GM04503 (cell line): ENCODE measurements at regions not wholly inside any gene's neighbourhood (a gene's known extent, or its start where the extent isn't known, plus 50 kb on each side); places are given as distances from the start of the nearest gene placed in this dataset.
"Not testable (repeated sequence)": the region's sequence is repeated elsewhere in the genome, so short reads cannot be mapped to it uniquely, and the experiment has no call there.

ENCODE experiments used
- DNase-seq: peaks from one replicate; pipeline ENCODE4 v3.0.0-alpha.2; 2012; ENCODE audit warnings: low read depth

DNA sequence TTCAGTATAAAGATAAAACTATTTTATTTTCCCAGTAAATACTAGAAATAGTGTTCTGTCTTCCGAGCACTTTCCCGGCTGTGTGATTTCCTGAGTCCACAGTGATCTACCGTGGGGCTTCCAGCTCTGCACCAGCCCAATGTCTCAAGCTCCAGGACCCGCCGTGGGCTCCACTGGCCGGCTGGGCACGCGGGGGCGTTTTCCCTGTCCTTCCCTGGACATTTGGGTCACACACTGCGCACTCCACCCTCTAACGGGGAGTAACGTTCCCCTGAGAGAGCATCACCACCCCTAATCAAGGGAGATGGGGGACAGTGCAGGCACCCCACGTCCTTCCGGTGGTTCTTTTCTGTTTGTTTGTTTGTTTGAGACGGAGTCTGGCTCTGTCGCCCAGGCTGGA, 844.6 kb upstream of the FRG1 start:
- no peak for DNase-seq

DNA sequence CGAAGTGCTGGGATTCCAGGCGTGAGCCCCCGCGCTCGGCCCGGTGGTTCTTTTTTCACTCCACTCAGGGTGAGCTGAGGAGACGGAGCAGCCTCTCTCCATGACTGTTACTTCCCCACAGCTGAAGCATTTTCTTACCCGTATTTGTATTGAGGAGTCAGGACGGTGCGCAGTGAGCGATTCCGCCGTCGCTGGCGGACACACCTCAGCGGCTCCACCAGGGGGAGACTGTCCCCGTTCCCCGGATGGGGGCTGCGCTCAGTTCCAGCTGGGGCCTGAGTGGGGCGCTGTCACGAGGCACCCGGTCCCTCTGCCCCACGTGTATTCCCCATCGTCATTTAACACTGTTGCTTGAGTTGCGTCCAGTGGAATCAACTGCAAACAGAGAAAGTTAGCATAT, 844.0 kb upstream of the FRG1 start:
- no peak for DNase-seq

DNA sequence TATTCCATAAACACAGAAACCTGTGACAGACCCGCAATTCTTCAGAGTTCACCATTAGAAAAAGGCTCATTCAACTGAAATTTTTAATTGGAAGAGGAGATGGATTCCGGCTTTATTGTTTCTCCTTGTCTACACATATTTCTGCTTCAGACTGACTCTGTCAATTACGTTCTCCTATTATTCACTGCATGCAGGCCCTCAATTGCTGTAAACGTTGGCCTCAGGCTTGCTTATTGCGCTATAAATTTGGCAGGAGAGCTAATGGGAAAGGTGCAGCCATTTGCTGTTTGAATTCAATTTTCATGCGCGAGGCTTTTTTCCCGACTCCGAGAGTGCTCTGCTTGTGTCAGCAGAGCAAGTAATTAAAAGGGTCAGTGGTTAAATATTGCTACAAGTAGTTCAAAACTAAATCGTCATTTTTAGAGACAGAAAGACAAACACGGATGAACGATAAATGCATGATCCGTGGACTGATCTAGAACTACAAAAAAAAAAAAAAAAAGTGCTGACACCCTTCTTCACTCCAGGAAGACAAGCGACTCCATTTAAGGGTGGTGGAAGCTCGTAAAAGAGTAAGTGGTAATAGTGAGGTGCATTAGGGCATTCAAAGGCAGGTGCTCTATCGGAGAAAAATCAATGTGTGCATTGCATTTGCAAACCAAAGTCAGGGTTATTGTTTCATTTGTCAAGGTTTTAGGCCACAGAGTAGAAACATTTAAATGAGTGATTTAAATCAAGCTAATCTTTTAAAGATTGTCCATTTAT, 841.6 kb upstream of the FRG1 start:
- no peak for DNase-seq

DNA sequence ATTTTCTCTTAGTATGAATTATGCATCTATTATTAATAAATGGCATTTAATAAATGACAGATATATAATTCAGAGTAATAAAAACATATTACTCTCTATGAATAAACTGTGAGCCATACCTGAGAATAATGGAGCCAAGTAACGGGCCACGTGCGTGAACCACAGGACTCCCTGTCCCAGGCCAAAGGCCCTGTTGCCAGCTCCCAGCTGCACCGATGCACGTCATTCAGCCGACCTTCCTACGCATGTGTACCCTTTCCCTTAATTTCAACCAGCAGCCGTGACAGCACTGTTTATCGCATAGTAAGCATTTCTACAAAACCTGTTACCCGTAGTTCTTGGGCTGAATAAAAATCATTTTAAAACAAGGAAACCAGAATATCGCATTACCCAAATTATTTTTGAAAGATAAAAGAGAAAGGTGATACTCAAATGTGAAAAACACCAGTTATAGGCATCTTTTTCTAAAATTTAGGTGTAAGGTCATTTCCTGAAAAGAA, 827.2 kb upstream of the FRG1 start:
- DNase-seq = no peak

DNA sequence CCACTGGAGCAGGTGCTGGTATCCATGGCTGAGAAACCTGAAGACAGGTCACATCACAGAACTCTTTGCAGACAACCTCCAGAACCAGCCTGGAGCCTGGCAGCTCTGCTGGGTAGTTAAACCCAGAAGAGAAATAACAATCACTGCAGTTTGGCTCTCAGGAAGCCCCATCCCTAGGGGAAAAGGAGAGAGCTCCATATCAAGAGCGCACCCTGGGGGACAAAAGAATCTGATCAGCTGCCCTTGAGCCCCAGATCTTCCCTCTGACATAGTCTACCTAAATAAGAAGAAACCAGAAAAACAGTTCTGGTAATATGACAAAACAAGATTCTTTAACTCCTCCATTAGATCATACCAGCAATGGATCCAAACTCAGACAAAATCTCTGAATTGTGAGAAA, 823.2 kb upstream of the FRG1 start:
- DNase-seq = no peak

DNA sequence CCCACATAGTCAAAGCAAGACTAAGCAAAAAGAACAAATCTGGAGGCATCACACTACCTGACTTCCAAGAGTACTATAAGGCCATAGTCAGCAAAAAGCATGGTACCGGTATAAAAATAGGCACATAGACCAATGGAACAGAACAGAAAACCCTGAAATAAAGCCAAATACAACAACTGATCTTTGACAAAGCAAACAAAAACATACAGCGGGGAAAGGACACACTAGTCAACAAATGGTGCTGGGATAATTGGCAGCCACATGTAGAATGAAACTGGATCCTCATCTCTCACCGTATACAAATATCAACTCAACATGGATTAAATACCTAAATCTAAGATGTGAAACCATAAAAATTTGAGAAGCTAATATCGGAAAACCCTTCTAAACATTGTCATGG, 819.3 kb upstream of the FRG1 start:
- DNase-seq = no peak

DNA sequence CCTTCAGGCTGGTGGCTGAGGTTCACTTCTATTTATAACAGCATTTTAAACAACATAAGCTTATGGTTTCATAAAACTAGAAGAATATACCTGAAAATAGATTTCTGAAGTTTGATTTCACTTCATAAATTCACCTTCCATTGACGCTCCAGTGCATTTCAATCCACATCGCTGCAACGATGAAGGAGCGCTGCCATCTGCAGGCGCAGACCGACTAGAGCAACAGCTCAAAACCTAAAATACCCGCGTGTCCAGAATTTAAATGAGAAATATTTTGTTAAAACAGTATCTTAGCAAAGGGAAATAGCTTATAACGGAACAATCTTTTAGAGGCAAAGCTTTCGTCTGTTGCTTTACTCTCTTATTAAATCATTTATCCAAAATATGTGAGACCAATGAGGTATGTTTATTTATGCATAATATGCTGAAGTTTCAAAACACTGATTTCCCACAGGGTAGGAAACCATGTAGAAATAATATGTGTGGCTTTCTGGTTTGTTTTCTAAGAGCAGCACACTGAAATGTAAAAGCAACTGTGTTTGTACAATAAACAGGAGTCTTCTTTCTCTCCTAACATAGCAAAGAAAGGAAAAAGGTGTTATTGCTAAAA, 816.4 kb upstream of the FRG1 start:
- peak; percentile 1 for DNase-seq

DNA sequence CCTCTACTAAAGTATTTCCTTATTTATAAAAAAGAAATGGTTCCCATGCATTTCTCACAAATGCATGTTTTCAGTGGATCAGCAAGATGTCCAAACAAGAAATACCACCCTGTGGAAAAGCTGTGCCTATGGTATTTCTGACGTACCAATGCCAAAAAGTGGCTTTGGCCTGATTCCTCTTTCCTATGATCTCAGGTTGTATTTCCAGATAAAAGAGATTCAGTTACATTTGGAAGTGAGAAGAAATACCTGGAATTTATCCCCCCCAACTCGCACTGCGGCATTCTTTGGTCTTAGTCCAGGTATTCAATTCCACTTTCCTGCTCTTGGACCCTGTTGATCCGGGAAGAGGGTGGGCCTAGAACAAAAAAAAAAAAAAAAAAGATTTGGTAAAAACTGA, 815.9 kb upstream of the FRG1 start:
- DNase-seq = no peak

DNA sequence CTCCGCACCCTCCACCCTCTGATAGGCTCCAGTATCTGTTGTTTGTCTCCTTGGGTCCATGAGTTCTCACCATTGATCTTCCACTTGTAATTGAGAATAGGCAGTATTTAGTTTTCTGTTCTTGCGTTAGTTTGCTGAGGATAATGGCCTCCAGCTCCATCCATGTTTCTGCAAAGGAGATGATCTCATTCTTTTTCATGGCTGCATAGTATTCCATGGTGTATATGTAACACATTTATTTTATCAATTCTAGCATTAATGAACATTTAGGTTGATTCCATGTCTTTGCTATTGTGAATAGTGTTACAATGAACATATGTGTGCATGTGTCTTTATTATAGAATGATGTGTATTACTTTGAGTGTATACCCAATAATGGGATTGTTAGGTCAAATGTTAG, 814.6 kb upstream of the FRG1 start:
- no peak for DNase-seq

DNA sequence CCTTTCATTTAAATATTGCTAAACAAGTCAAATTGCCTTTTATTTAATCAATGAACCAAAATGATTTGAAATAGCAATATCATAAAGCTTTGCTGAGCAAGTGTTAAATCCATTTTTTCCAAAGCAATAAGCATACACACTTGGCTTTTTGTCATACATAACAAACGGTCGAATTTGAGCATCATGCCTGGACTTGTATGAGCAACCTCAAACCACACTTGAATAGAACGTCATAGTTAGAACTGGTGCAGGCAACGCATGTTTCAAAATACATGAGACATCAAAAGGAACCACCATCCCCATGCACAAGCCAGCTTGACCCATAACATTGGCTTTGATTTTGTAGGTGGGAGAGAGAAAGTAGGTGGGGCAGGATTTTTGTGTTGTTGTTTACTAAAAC, 812.3 kb upstream of the FRG1 start:
- no peak for DNase-seq

DNA sequence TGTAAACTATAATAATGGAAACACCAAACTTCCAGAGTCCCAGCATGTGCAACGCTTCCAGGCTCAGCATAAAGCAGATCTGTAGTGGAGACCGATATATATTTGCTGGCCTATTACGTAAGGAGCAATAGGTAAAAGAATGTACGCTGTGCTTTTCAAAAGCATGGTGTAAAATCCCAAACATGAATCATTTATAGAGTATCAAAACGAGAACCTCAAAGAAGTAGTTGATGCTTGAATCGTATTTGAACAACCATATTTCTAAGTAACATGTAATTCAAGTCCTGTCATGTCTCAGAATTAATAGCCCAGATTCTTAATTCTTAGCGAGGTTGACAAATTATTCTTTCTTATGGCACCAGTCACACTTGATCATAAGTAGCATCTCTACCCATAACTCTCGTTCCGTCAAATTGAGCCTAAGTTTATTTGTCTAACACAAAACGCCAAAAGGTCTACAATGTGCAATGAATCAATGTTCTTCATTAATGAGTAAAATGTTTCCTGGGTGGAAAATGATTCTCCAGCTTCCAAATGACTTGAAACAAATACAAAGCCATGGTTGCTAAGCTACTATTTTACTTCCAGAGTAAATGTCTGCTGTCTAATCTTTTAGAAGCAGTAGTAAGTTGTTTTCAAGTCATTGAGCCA, 811.5 kb upstream of the FRG1 start:
- DNase-seq = no peak

DNA sequence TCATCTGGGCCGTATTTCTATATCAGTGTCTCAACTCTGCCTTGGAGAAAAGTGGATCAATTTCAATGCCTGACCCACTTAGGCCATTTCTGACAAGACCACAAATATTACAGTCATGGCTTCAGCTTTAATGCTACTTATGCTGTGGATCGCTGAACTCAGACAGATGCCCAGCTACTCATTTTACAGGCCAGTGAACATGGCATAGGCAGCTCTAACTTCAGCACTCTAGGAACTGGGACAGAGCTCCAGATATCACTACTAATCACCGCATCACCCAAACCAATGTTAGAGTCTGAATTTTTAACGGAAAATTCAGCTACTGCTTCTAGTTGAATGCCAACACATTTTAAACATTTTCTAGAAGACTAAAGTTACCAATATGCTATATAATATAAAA, 809.6 kb upstream of the FRG1 start:
- DNase-seq = no peak

DNA sequence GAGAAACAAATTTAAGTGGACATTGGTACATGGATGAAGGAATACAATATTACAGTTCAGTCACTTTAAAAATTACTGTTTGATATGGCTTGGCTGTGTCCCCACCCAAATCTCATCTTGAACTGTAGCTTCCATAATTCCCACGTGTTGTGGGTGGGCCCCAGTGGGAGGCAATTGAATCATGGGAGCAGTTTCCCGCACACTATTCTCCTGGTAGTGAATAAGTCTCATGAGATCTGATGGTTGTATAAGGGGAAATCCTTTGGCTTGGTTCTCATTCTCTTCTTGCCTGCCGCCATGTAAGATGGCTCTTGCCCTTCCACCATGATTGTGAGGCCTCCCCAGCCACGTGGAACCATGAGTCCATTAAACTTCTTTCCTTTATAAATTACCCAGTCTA, 804.2 kb upstream of the FRG1 start:
- no peak for DNase-seq

DNA sequence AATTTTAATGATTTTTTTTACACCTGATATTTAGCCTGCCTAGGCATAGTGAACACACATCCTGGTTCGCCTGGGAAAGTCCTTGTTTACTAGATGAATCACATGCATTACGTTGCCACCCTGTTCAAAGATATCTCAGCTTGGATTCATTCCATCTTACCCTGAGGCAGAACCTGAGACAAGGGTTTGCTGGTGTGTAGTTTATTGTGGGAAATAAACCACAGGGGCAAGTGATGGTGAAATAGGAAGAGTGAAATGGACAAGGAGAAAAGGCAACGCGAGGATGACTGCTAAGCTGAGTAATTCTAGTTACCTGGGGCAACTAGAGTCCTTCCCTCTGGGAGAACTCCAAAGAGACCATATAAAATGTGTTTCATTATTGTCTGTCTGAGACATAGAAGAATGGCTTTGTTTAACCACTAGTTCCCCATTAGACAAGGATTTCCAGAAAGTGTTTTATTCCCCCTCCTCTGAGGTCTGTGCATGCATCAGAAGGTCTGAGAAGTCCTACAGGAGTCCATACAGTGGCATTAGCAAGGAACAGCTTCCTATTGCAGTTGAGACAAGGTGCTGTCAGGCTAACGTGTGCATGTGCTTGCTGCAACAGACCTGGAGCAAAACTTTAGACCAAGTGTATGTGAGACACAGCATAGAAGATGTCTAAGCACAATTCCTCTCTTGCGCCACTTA, 797.3 kb upstream of the FRG1 start:
- DNase-seq = no peak

DNA sequence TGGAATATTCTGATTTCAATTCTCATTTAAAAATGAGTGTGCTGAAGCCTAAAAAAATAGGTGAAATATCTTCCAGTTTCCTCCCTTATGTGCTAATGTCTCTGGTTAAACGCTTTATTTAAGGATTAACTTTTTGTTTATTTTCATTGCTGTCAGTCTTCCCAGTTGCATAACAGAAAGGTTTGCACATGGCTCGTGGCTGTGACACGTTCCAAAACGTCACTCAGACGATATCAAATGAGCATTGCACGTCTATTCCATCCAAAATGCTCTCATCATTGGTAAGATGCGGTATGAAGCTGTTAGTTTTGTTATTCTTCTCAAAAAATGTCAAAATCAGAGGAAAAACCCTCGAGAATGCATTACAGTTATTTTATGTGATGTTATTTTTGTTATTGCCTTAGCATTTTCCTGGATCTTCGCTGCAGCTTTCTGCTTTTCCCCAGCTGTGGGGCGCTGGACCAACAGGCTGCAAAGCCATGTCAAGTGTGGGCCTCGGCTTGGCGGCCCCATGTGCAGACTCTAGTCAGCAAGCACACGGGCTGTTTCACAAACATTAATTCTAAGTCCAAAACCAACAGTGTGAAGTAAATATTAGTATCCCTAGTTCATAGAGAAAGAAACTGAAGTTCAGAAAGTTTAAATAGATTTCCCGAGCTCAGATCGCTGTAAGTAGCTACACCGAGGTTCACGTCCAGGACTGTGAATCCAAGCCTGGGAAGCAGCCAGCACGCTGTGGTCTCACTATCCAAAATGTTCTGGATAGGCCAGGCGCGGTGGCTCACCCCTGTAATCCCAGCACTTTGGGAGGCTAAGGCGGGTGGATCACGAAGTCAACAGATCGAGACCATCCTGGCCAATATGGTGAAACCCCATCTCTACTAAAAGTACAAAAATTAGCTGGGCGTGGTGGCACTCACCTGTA, 793.4 kb upstream of the FRG1 start:
- no peak for DNase-seq

DNA sequence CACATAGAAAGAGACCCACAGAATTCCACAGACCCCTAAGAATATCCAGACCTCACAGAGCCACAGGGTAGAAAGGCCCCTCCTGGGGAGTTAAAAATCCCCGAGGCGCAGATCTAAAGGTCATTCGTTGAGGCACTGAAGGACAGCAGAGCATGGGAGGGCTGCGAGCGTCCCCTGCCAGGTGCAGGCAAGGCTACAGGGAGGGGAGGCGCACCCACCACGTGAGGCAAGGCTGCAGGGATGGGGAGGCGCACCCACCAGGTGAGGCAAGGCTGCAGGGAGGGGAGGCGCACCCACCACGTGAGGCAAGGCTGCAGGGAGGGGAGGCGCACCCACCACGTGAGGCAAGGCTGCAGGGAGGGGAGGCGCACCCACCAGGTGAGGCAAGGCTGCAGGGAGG, 785.6 kb upstream of the FRG1 start:
- DNase-seq = not testable (repeated sequence)

DNA sequence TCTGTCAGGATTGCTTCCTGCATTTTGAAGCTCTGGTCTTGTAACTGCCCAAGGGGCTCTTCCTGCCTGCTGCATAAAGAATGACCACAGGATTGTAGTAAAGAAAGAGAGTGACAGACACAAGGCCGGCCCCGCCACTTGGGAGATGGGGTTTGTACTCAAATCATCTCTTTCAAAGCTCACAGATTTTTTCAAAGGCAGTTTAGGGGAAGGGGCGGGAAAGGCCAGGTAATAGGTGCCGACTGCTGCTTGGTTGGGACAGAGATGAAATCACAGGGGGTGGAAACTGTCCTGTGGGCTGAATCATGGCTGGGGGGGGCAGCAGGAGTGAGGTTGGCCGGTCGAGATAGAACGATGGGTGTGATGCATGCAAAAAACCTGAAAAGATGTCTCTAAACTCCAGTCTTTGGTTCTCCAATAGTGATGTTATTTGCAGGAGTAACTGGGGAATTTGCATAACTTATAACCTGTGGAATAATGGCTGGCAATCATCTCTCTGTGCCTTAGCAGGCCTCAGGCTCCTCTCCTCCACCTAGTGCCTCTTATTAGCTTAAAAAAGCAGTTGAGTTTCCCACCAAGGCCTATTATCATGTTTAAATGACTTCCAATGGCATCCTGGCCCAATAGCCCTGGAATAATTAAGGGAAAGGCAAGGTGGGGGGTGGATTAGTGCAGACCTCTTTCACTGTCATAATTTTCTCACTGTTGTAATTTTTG, 778.4 kb upstream of the FRG1 start:
- no peak for DNase-seq

DNA sequence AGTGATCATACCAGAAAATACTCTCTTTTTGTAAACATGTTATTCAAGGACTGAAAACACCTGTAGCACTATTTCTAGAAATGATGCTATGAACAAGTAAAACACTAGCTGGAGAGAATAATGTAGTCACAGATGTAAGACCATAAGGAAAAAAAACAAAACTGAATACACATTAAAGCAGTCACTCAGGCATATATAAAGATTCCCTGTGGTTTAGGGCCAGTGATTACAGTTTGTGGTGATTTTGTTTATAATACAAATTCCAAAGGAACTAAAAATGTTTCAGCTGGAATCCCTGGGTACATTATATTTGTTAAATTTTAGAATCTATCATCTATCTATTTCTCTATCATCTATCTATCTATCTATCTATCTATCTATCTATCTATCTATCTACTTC, 777.8 kb upstream of the FRG1 start:
- DNase-seq = no peak

DNA sequence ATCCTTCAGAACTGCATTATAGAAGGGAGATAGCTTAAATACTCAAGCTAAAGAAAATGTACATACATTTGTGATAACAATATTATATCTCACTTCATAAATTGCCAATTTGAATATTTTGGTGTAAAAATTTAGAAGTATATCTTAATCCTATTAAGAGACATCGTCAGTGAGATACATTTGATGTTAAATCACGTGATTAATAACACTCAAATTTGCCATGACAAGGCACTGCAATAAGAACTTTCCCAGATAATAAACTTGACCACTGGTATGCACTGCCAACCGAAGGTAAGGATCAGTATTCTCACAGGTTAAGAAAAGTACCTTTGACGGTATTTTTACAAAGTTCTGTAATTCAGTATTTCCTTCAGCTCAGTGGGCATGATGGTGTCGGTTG, 764.7 kb upstream of the FRG1 start:
- no peak for DNase-seq

DNA sequence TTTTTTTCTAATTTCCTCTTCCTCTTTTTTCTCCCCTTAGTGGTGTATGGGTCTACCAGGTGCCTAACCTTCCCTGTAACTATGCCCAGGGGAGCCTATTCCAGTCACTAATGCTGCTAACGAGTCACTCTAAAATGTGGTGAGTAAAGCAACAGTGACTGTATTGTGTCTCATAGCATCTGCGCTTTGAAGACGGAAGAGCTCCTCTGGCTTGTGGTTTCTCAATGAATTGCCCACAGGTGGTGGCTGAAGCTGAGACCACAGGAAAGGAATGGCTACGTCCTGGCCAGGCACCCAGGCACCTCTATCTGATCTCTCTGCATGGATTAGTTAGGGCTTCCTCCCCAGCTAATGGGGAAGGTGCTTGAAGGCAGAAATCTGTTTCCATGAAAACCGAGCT, 763.5 kb upstream of the FRG1 start:
- DNase-seq = no peak

DNA sequence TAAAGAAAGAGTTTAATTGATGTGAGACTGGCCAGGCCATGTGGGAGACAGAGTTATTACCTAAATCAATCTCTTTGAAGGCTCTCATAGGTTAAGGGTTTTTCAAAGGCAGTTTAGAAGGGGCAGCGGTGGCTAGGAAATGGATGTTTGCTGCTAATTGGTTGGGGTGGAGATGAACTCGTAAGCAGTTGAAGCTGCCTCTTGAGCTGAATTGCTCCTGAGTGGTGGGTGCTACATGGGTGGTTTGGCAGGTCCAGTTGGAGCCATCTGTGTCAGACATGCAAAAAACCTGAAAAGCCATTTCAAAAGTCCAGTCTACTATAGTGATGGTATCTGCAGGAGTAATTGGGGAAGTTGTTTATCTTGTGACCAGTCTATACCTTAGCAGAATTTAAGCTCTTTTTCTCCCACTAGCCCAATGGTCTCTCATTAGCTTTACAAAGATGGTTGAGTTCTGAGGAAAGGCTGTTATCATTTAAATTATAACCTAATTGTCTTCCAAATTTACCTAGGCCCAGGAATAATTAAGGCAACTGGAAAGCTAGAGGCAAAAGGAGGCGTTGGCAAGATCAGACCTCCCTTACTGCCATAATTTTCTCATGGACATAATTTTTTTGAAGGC, 762.4 kb upstream of the FRG1 start:
- DNase-seq = no peak
